ENCODE measurements at regions not wholly inside any gene's neighbourhood (a gene's known extent, or its start where the extent isn't known, plus 50 kb on each side); places are given as distances from the start of the nearest gene placed in this dataset.

- H3K36me3 Mint-ChIP-seq (ENCODE audit: low read depth) = peaks cover 5% of the 10 kb centered on the region; the same call in 1 of the 2 replicates
- H3K4me3 Mint-ChIP-seq = no peak overlapping the region
- no peak for DNase-seq
- no peak for TF ChIP-seq CTCF (IDR thresholded peaks at IDR 0.05)
- H3K9me3 Mint-ChIP-seq = peaks cover 76% of the 10 kb centered on the region
- H3K4me1 Mint-ChIP-seq (ENCODE audit: low read depth) = no peaks in the 10 kb centered on the region
- H3K27ac Mint-ChIP-seq = no peak overlapping the region
- H3K27me3 Mint-ChIP-seq (ENCODE audit: insufficient read depth) = peaks cover 2% of the 10 kb centered on the region; the same call in 1 of the 2 replicates
These were observed 138.6 kb upstream of the AJAP1 start for GRCh38 chr1:4515727-4516289.

- H3K4me3 Mint-ChIP-seq = no peak overlapping the region
- H3K9me3 Mint-ChIP-seq = peaks cover 78% of the 10 kb centered on the region
- DNase-seq = no peak
These were observed 137.8 kb upstream of the AJAP1 start for GRCh38 chr1:4516596-4516995.

GRCh38 chr1:4517186-4517954, 137.0 kb upstream of the AJAP1 start:
- Mint-ChIP-seq H3K4me3 (no peak overlapping the region), H3K9me3 (peaks cover 78% of the 10 kb centered on the region), H3K27ac (no peak overlapping the region), H3K27me3 (ENCODE audit: insufficient read depth) (peaks cover 2% of the 10 kb centered on the region), H3K4me1 (ENCODE audit: low read depth) (no peaks in the 10 kb centered on the region), H3K36me3 (ENCODE audit: low read depth) (peaks cover 5% of the 10 kb centered on the region; the same call in 1 of the 2 replicates)
- DNase-seq = no peak
- TF ChIP-seq CTCF (IDR thresholded peaks at IDR 0.05) = no peak

More at GRCh38 chr1:4516596-4516995, 137.8 kb upstream of the AJAP1 start:
- TF ChIP-seq CTCF (IDR thresholded peaks at IDR 0.05) = no peak
- peaks cover 2% of the 10 kb centered on the region; the same call in 1 of the 2 replicates for H3K27me3 Mint-ChIP-seq (ENCODE audit: insufficient read depth)
- H3K36me3 Mint-ChIP-seq (ENCODE audit: low read depth) = peaks cover 5% of the 10 kb centered on the region; the same call in 1 of the 2 replicates
- H3K4me1 Mint-ChIP-seq (ENCODE audit: low read depth) = no peaks in the 10 kb centered on the region
- H3K27ac Mint-ChIP-seq = no peak overlapping the region

- no peak overlapping the region for H3K4me3 Mint-ChIP-seq
These were observed 135.8 kb upstream of the AJAP1 start for GRCh38 chr1:4518621-4519020.

GRCh38 chr1:4519954-4520353, 134.5 kb upstream of the AJAP1 start:
- TF ChIP-seq CTCF (IDR thresholded peaks at IDR 0.05) = no peak
- peaks cover 94% of the 10 kb centered on the region for H3K9me3 Mint-ChIP-seq
- no peaks in the 10 kb centered on the region for H3K4me1 Mint-ChIP-seq (ENCODE audit: low read depth)
- H3K36me3 Mint-ChIP-seq (ENCODE audit: low read depth) = peaks cover 5% of the 10 kb centered on the region; the same call in 1 of the 2 replicates
- H3K27me3 Mint-ChIP-seq (ENCODE audit: insufficient read depth) = peaks cover 2% of the 10 kb centered on the region
- H3K27ac Mint-ChIP-seq = no peak overlapping the region
- H3K4me3 Mint-ChIP-seq = no peak overlapping the region
- DNase-seq = no peak

More at GRCh38 chr1:4518621-4519020, 135.8 kb upstream of the AJAP1 start:
- no peak for TF ChIP-seq CTCF (IDR thresholded peaks at IDR 0.05)
- H3K9me3 Mint-ChIP-seq = peaks cover 89% of the 10 kb centered on the region
- H3K27ac Mint-ChIP-seq = no peak overlapping the region
- peaks cover 2% of the 10 kb centered on the region for H3K27me3 Mint-ChIP-seq (ENCODE audit: insufficient read depth)
- H3K36me3 Mint-ChIP-seq (ENCODE audit: low read depth) = peaks cover 5% of the 10 kb centered on the region; the same call in 1 of the 2 replicates
- DNase-seq = no peak
- no peaks in the 10 kb centered on the region for H3K4me1 Mint-ChIP-seq (ENCODE audit: low read depth)
